ENCODE measurements at regions not wholly inside any gene's neighbourhood (a gene's known extent, or its start where the extent isn't known, plus 50 kb on each side); places are given as distances from the start of the nearest gene placed in this dataset.

- TF ChIP-seq EZH2phosphoT487 (conservative IDR thresholded peaks at IDR 0.05; ENCODE audit: low read length): no peak
- TF ChIP-seq, protein P1, sequence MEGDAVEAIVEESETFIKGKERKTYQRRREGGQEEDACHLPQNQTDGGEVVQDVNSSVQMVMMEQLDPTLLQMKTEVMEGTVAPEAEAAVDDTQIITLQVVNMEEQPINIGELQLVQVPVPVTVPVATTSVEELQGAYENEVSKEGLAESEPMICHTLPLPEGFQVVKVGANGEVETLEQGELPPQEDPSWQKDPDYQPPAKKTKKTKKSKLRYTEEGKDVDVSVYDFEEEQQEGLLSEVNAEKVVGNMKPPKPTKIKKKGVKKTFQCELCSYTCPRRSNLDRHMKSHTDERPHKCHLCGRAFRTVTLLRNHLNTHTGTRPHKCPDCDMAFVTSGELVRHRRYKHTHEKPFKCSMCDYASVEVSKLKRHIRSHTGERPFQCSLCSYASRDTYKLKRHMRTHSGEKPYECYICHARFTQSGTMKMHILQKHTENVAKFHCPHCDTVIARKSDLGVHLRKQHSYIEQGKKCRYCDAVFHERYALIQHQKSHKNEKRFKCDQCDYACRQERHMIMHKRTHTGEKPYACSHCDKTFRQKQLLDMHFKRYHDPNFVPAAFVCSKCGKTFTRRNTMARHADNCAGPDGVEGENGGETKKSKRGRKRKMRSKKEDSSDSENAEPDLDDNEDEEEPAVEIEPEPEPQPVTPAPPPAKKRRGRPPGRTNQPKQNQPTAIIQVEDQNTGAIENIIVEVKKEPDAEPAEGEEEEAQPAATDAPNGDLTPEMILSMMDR (IDR thresholded peaks at IDR 0.05; ENCODE audit: insufficient read depth, low read length, poor library complexity, severe bottlenecking): no peak
- Histone ChIP-seq H3K4me3 (ENCODE audit: insufficient read depth, low read length, poor library complexity, severe bottlenecking) (no peak overlapping the region), H3K9me2 (replicated peaks; ENCODE audit: insufficient read depth, low read length) (no peaks in the 10 kb centered on the region), H3K27ac (ENCODE audit: low read depth, low read length) (no peak overlapping the region), H3K27me3 (ENCODE audit: low read length) (no peaks in the 10 kb centered on the region), H3K9me3 (ENCODE audit: insufficient read depth, low read length) (no peaks in the 10 kb centered on the region), H2AFZ (ENCODE audit: low read depth, low read length, severe bottlenecking) (no peak overlapping the region), H3F3A (ENCODE audit: insufficient read depth) (no peaks in the 10 kb centered on the region), H4K20me1 (ENCODE audit: low read depth, low read length) (no peaks in the 10 kb centered on the region), H3K9ac (ENCODE audit: low read length) (no peak overlapping the region), H3K79me2 (ENCODE audit: insufficient read depth, low read length) (no peaks in the 10 kb centered on the region), H3K4me2 (ENCODE audit: low read depth, low read length, poor library complexity, severe bottlenecking) (no peak overlapping the region), H3K36me3 (ENCODE audit: low read length) (no peaks in the 10 kb centered on the region)
Measured at GRCh38 chr2:52402128-52402527, 1365.5 kb upstream of the CHAC2 start.

DNA sequence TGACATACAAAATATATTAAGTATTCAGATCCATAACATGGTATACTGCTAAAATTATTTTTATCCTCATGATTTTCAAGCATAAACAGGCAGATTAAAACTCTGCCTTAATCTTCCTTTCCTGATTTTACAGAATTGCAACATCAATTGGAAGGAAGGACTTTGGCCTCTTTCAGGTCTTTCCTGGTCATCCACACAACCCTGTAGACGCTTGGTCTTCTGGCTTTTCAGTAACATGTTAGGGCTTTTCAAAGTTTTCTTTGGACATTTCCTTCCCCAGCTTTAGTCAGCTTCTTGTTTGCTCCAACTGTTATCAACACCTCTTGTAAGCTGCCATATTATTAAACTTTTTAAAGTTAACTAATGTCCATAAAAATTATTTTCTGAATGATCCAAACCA lies 1364.9 kb upstream of the NRXN1 start:
- Histone ChIP-seq H3K9me2 (replicated peaks; ENCODE audit: insufficient read depth, low read length) (no peaks in the 10 kb centered on the region), H3K27me3 (ENCODE audit: low read length) (no peaks in the 10 kb centered on the region), H3K4me3 (ENCODE audit: insufficient read depth, low read length, poor library complexity, severe bottlenecking) (no peak overlapping the region), H3K4me2 (ENCODE audit: low read depth, low read length, poor library complexity, severe bottlenecking) (no peak overlapping the region), H3K36me3 (ENCODE audit: low read length) (no peaks in the 10 kb centered on the region), H3F3A (ENCODE audit: insufficient read depth) (no peaks in the 10 kb centered on the region), H3K27ac (ENCODE audit: low read depth, low read length) (no peak overlapping the region), H3K79me2 (ENCODE audit: insufficient read depth, low read length) (no peaks in the 10 kb centered on the region), H2AFZ (ENCODE audit: low read depth, low read length, severe bottlenecking) (peak overlapping the region; percentile 60), H3K9ac (ENCODE audit: low read length) (no peak overlapping the region), H3K9me3 (ENCODE audit: insufficient read depth, low read length) (no peaks in the 10 kb centered on the region), H4K20me1 (ENCODE audit: low read depth, low read length) (no peaks in the 10 kb centered on the region)
- no peak for TF ChIP-seq EZH2phosphoT487 (conservative IDR thresholded peaks at IDR 0.05; ENCODE audit: low read length)
- TF ChIP-seq, protein P1 (IDR thresholded peaks at IDR 0.05; ENCODE audit: insufficient read depth, low read length, poor library complexity, severe bottlenecking): no peak

DNA sequence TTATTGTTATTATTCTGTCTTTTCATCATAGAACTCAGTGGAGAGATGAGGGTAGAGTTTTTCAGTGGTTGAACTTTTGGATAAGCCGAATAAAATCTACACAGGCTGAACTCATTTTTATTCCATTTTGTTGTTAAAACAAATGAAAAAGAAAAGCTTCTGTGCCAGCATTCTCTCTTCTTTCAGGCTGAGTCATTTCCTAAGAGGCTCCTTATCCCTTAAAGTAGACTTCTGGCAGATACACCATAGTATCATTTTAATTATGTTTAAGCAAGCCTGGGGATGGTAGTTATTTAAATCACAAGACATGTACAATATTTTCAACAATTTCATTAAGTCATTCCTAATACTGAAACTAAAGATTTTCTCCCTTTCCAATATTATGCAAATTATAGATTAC lies 1364.0 kb upstream of the NRXN1 start:
- H3K4me3 ChIP-seq (ENCODE audit: insufficient read depth, low read length, poor library complexity, severe bottlenecking): no peak overlapping the region
- TF ChIP-seq, protein P1 (IDR thresholded peaks at IDR 0.05; ENCODE audit: insufficient read depth, low read length, poor library complexity, severe bottlenecking): no peak
- TF ChIP-seq EZH2phosphoT487 (conservative IDR thresholded peaks at IDR 0.05; ENCODE audit: low read length): no peak
- H3K27ac ChIP-seq (ENCODE audit: low read depth, low read length): no peak overlapping the region

More for the DNA sequence above, 1364.0 kb upstream of the NRXN1 start:
- H3K4me2 ChIP-seq (ENCODE audit: low read depth, low read length, poor library complexity, severe bottlenecking): no peak overlapping the region
- no peak overlapping the region for H2AFZ ChIP-seq (ENCODE audit: low read depth, low read length, severe bottlenecking)
- no peaks in the 10 kb centered on the region for H4K20me1 ChIP-seq (ENCODE audit: low read depth, low read length)
- H3K9ac ChIP-seq (ENCODE audit: low read length): no peak overlapping the region
- no peaks in the 10 kb centered on the region for H3K9me3 ChIP-seq (ENCODE audit: insufficient read depth, low read length)
- no peaks in the 10 kb centered on the region for H3K79me2 ChIP-seq (ENCODE audit: insufficient read depth, low read length)
- H3F3A ChIP-seq (ENCODE audit: insufficient read depth): no peaks in the 10 kb centered on the region
- H3K9me2 ChIP-seq (replicated peaks; ENCODE audit: insufficient read depth, low read length): no peaks in the 10 kb centered on the region
- H3K27me3 ChIP-seq (ENCODE audit: low read length): no peaks in the 10 kb centered on the region
- H3K36me3 ChIP-seq (ENCODE audit: low read length): no peaks in the 10 kb centered on the region

Data from SU-DHL-6 (cell line).